ENCODE measurements at regions not wholly inside any gene's neighbourhood (a gene's known extent, or its start where the extent isn't known, plus 50 kb on each side); places are given as distances from the start of the nearest gene placed in this dataset.

DNA sequence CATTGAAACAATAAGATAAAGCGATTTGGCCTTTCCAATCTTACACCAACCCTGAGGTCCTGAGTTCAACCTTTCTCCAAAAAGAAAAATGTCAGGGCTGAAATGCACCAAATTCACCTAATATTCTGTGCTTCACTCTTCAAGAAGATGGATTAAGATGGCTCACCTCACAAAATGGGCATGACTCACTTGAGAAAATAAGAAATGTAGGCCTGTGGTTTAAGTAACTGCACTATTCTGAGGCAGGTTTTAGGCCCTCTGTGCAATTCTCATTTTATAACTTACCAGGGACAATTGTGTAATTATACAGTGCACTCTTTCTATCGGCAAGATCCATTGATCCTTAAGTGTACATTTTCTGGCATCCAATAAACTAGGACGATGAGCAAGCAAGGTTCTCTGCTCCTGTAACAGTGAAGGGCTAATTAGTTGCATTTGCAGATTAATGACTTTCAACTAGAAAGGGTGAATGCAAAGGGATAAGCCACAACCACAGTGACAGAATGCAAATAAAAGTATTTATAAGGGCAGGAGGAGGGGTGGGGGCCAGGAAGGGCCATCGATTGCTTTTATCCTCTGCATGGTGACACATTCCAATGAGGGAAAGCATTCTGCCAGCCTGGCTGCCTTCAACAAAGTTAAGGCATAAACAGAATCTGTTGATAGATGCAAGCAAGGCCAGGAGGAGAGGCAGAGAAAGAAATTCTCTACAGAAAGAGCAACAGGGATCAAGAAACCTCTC, 214.5 kb downstream of the CAAP1 start (continued):
- TF ChIP-seq AFF4 (CRISPR knock-in tag; IDR thresholded peaks at IDR 0.05; ENCODE audit: borderline replicate concordance): no peak
- no peak for TF ChIP-seq PREB (CRISPR knock-in tag; IDR thresholded peaks at IDR 0.05; ENCODE audit: borderline replicate concordance)
- TF ChIP-seq, protein P1, sequence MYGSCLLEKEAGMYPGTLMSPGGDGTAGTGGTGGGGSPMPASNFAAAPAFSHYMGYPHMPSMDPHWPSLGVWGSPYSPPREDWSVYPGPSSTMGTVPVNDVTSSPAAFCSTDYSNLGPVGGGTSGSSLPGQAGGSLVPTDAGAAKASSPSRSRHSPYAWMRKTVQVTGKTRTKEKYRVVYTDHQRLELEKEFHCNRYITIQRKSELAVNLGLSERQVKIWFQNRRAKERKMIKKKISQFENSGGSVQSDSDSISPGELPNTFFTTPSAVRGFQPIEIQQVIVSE (CRISPR knock-in tag; IDR thresholded peaks at IDR 0.05; ENCODE audit: borderline replicate concordance): no peak
- TF ChIP-seq ZNF263 (CRISPR knock-in tag; IDR thresholded peaks at IDR 0.05; ENCODE audit: low read depth): no peak
- TF ChIP-seq, protein P2, sequence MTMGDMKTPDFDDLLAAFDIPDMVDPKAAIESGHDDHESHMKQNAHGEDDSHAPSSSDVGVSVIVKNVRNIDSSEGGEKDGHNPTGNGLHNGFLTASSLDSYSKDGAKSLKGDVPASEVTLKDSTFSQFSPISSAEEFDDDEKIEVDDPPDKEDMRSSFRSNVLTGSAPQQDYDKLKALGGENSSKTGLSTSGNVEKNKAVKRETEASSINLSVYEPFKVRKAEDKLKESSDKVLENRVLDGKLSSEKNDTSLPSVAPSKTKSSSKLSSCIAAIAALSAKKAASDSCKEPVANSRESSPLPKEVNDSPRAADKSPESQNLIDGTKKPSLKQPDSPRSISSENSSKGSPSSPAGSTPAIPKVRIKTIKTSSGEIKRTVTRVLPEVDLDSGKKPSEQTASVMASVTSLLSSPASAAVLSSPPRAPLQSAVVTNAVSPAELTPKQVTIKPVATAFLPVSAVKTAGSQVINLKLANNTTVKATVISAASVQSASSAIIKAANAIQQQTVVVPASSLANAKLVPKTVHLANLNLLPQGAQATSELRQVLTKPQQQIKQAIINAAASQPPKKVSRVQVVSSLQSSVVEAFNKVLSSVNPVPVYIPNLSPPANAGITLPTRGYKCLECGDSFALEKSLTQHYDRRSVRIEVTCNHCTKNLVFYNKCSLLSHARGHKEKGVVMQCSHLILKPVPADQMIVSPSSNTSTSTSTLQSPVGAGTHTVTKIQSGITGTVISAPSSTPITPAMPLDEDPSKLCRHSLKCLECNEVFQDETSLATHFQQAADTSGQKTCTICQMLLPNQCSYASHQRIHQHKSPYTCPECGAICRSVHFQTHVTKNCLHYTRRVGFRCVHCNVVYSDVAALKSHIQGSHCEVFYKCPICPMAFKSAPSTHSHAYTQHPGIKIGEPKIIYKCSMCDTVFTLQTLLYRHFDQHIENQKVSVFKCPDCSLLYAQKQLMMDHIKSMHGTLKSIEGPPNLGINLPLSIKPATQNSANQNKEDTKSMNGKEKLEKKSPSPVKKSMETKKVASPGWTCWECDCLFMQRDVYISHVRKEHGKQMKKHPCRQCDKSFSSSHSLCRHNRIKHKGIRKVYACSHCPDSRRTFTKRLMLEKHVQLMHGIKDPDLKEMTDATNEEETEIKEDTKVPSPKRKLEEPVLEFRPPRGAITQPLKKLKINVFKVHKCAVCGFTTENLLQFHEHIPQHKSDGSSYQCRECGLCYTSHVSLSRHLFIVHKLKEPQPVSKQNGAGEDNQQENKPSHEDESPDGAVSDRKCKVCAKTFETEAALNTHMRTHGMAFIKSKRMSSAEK (CRISPR knock-in tag; IDR thresholded peaks at IDR 0.05; ENCODE audit: borderline replicate concordance): no peak
- TF ChIP-seq NR2C2 (CRISPR knock-in tag; IDR thresholded peaks at IDR 0.05): no peak
- TF ChIP-seq, protein P3, sequence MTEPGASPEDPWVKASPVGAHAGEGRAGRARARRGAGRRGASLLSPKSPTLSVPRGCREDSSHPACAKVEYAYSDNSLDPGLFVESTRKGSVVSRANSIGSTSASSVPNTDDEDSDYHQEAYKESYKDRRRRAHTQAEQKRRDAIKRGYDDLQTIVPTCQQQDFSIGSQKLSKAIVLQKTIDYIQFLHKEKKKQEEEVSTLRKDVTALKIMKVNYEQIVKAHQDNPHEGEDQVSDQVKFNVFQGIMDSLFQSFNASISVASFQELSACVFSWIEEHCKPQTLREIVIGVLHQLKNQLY (CRISPR knock-in tag; IDR thresholded peaks at IDR 0.05): no peak
- TF ChIP-seq ZNF232 (CRISPR knock-in tag; IDR thresholded peaks at IDR 0.05): no peak

GRCh38 chr9:26675035-26675434, 217.6 kb downstream of the CAAP1 start:
- TF ChIP-seq ZNF138 (CRISPR knock-in tag; conservative IDR thresholded peaks at IDR 0.05): no peak
- TF ChIP-seq TCF7 (CRISPR knock-in tag; IDR thresholded peaks at IDR 0.05; ENCODE audit: low read depth): no peak
- TF ChIP-seq, protein P4, sequence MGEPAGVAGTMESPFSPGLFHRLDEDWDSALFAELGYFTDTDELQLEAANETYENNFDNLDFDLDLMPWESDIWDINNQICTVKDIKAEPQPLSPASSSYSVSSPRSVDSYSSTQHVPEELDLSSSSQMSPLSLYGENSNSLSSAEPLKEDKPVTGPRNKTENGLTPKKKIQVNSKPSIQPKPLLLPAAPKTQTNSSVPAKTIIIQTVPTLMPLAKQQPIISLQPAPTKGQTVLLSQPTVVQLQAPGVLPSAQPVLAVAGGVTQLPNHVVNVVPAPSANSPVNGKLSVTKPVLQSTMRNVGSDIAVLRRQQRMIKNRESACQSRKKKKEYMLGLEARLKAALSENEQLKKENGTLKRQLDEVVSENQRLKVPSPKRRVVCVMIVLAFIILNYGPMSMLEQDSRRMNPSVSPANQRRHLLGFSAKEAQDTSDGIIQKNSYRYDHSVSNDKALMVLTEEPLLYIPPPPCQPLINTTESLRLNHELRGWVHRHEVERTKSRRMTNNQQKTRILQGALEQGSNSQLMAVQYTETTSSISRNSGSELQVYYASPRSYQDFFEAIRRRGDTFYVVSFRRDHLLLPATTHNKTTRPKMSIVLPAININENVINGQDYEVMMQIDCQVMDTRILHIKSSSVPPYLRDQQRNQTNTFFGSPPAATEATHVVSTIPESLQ (CRISPR knock-in tag; IDR thresholded peaks at IDR 0.05): no peak
- no peak for TF ChIP-seq FOXJ3 (CRISPR knock-in tag; IDR thresholded peaks at IDR 0.05; ENCODE audit: borderline replicate concordance)
- no peak for TF ChIP-seq E2F4 (CRISPR knock-in tag; IDR thresholded peaks at IDR 0.05; ENCODE audit: borderline replicate concordance, low read depth)
- TF ChIP-seq GABPB1 (CRISPR knock-in tag; IDR thresholded peaks at IDR 0.05): no peak
- no peak for TF ChIP-seq ATF1 (CRISPR knock-in tag; IDR thresholded peaks at IDR 0.05)
- no peak for TF ChIP-seq JUN (CRISPR knock-in tag; IDR thresholded peaks at IDR 0.05)
- TF ChIP-seq PRRX2 (CRISPR knock-in tag; IDR thresholded peaks at IDR 0.05): no peak
- no peak for TF ChIP-seq HMGXB4 (CRISPR knock-in tag; IDR thresholded peaks at IDR 0.05)
- no peak for TF ChIP-seq RORB (CRISPR knock-in tag; IDR thresholded peaks at IDR 0.05)
- Mint-ChIP-seq H3K9me3 (no peaks in the 10 kb centered on the region), H3K4me1 (peaks cover 22% of the 10 kb centered on the region), H3K27ac (no peak overlapping the region), H3K4me3 (no peak overlapping the region), H3K27me3 (ENCODE audit: low read depth) (no peaks in the 10 kb centered on the region), H3K36me3 (no peaks in the 10 kb centered on the region)
- ATAC-seq (no peak), DNase-seq (ENCODE audit: low spot score) (no peak)
- CTCF ChIA-PET: no interaction called here
- POLR2A ChIA-PET: no interaction called here
